GM23338 (cell line): ENCODE measurements at regions not wholly inside any gene's neighbourhood (a gene's known extent, or its start where the extent isn't known, plus 50 kb on each side); places are given as distances from the start of the nearest gene placed in this dataset.
"Not testable (repeated sequence)": the region's sequence is repeated elsewhere in the genome, so short reads cannot be mapped to it uniquely, and the experiment has no call there.

ENCODE experiments used
- ATAC-seq: fragments of 200-7000 bp; cut with Tn5 transposase; 3 replicates; pipeline ENCODE4 v1.9.1; 2020
- DNase-seq: peaks from one replicate; pipeline ENCODE4 v3.0.0-alpha.2; 2015; ENCODE audit warnings: low spot score
- H2AFZ ChIP-seq: fragments of 200-600 bp; sonication (generic); 2 replicates; pipeline ENCODE4 v1.8.0; 2016; ENCODE audit warnings: antibody characterized with exemption, mild to moderate bottlenecking, moderate library complexity
- H3F3A ChIP-seq: fragments of 200-600 bp; sonication (generic); replicated peaks from 2 replicates; pipeline ENCODE4 v1.8.0; 2017; ENCODE audit warnings: antibody characterized with exemption, mixed run types, low read depth
- H3K27ac ChIP-seq: fragments of 200-600 bp; sonication (generic); 2 replicates; pipeline ENCODE4 v1.6.1; 2016; ENCODE audit warnings: low read depth
- H3K27me3 ChIP-seq: fragments of 200-600 bp; sonication (generic); 2 replicates; pipeline ENCODE4 v1.8.0; 2016; ENCODE audit warnings: mild to moderate bottlenecking, mixed run types, moderate library complexity; ENCODE audit not compliant: insufficient read depth
- H3K36me3 ChIP-seq: fragments of 200-600 bp; sonication (generic); 2 replicates; pipeline ENCODE4 v1.8.0; 2016; ENCODE audit warnings: mild to moderate bottlenecking; ENCODE audit not compliant: insufficient read depth
- H3K4me1 ChIP-seq: fragments of 200-600 bp; sonication (generic); 2 replicates; pipeline ENCODE4 v1.8.0; 2016; ENCODE audit warnings: mild to moderate bottlenecking, moderate library complexity; ENCODE audit not compliant: insufficient read depth
- H3K4me2 ChIP-seq: fragments of 200-600 bp; sonication (generic); 2 replicates; pipeline ENCODE4 v1.7.1; 2017; ENCODE audit warnings: mixed run types
- H3K4me3 ChIP-seq: fragments of 200-600 bp; sonication (generic); 2 replicates; pipeline ENCODE4 v1.6.1; 2016; ENCODE audit warnings: mixed run types
- H3K79me2 ChIP-seq: fragments of 200-600 bp; sonication (generic); replicated peaks from 2 replicates; pipeline ENCODE4 v1.8.0; 2017; ENCODE audit warnings: mild to moderate bottlenecking; ENCODE audit not compliant: insufficient read depth
- H3K9me2 ChIP-seq: fragments of 200-600 bp; sonication (generic); 2 replicates; pipeline ENCODE4 v1.8.0; 2017; ENCODE audit not compliant: insufficient read depth
- H4K20me1 ChIP-seq: fragments of 200-600 bp; sonication (generic); replicated peaks from 2 replicates; pipeline ENCODE4 v1.8.0; 2017; ENCODE audit warnings: mild to moderate bottlenecking; ENCODE audit not compliant: insufficient read depth
- H3K27ac Mint-ChIP-seq: 2 replicates; pipeline ENCODE4 v1.8.0; 2020; ENCODE audit warnings: inconsistent platforms, mild to moderate bottlenecking, moderate library complexity, mixed read lengths
- H3K27me3 Mint-ChIP-seq: 3 replicates; pipeline ENCODE4 v1.8.0; 2022; ENCODE audit warnings: low read depth, mild to moderate bottlenecking, moderate library complexity, mixed read lengths, inconsistent platforms; ENCODE audit not compliant: insufficient read depth, poor library complexity
- H3K36me3 Mint-ChIP-seq: 3 replicates; pipeline ENCODE4 v1.8.0; 2021; ENCODE audit warnings: low read depth, mild to moderate bottlenecking, inconsistent platforms, moderate library complexity, mixed read lengths
- H3K4me1 Mint-ChIP-seq: 3 replicates; pipeline ENCODE4 v1.8.0; 2020; ENCODE audit warnings: mild to moderate bottlenecking, inconsistent platforms, mixed read lengths
- H3K4me3 Mint-ChIP-seq: 3 replicates; pipeline ENCODE4 v1.8.0; 2021; ENCODE audit warnings: moderate library complexity, mild to moderate bottlenecking, inconsistent platforms, mixed read lengths
- H3K9me3 Mint-ChIP-seq: 3 replicates; pipeline ENCODE4 v1.8.0; 2020; ENCODE audit warnings: moderate library complexity, mild to moderate bottlenecking, inconsistent platforms, mixed read lengths
- CREB1 ChIP-seq: fragments of 250-450 bp; sonication (Bioruptor Pico); IDR thresholded peaks from 2 replicates; pipeline ENCODE4 v1.5.0; 2020; ENCODE audit warnings: low read depth, mild to moderate bottlenecking, moderate library complexity
- EZH2 ChIP-seq: fragments of 200-600 bp; sonication (generic); IDR thresholded peaks from one replicate; pipeline ENCODE4 v1.8.0; 2017; ENCODE audit warnings: antibody characterized with exemption, mild to moderate bottlenecking, low read depth; ENCODE audit not compliant: unreplicated experiment
- JUNB ChIP-seq: IDR thresholded peaks from one replicate; pipeline ENCODE4 v1.6.1; 2016; ENCODE audit warnings: antibody characterized with exemption; ENCODE audit not compliant: unreplicated experiment
- NANOG ChIP-seq: IDR thresholded peaks from 2 replicates; pipeline ENCODE4 v1.6.1; 2016; ENCODE audit warnings: antibody characterized with exemption, borderline replicate concordance
- POLR2AphosphoS5 ChIP-seq: IDR thresholded peaks from 2 replicates; pipeline ENCODE4 v1.6.1; 2016; ENCODE audit warnings: antibody characterized with exemption, low read depth
- STAT1 ChIP-seq: IDR thresholded peaks from one replicate; pipeline ENCODE4 v1.6.1; 2016; ENCODE audit warnings: antibody characterized with exemption; ENCODE audit not compliant: unreplicated experiment
- ZNF331 ChIP-seq: fragments of 250-450 bp; sonication (Bioruptor Pico); IDR thresholded peaks from 2 replicates; pipeline ENCODE4 v1.5.0; 2020; ENCODE audit warnings: low read depth, mild to moderate bottlenecking, moderate library complexity
- ZNF462 ChIP-seq: fragments of 250-450 bp; sonication (Bioruptor Pico); IDR thresholded peaks from 2 replicates; pipeline ENCODE4 v1.5.0; 2020; ENCODE audit warnings: mild to moderate bottlenecking, moderate library complexity
- TF ChIP-seq, protein P1 (sequence below), 2 experiments: fragments of 200-600 bp in 1 of 2; sonication (generic) in 1 of 2; conservative IDR thresholded peaks; 2 replicates each; pipeline versions ENCODE4 v1.5.1 to v1.6.1; 2016 to 2017; ENCODE audit warnings: antibody characterized with exemption in 2 of 2, low read depth in 2 of 2, mild to moderate bottlenecking in 2 of 2, moderate library complexity in 1 of 2
- TF ChIP-seq, protein P2 (sequence below): IDR thresholded peaks from 2 replicates; pipeline ENCODE4 v1.6.1; 2016; ENCODE audit warnings: antibody characterized with exemption

DNA sequence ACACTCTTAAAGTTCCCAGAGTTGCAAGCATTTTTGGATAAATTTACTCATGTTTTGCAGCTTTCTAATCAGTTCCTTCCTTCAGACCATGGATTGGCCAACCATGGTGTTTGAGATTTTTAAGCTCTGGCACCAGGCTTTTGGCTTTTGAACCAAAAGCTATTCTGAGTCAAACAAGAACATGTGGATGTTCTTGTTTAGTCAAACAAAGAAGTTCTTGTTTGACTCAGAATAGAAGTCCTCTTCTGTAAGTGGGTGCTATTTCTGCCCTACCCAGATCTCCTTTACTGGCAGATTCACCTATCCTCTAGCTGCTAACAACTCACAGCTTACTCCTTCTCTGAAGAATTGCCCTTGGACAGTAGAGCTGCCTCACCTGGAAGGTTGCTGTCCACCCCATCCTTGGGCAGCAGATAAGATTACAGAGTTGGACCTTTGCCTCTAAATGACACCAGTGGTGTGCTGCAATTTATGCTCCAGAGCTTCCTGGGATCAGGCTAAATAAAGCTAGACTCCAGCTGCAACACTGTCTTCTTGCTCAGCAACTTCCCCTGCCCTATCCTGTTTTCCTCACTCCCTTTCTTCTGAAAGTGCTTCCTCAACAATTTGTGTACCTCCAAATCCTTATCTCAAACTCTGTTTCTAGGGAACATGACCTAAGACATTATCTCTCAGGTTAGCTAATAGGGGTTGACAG, 65.6 kb downstream of the COL6A6 start:
- Mint-ChIP-seq H3K9me3 (no peaks in the 10 kb centered on the region), H3K36me3 (no peaks in the 10 kb centered on the region), H3K27ac (no peak overlapping the region), H3K4me3 (no peak overlapping the region), H3K27me3 (no peaks in the 10 kb centered on the region), H3K4me1 (no peaks in the 10 kb centered on the region)
- Histone ChIP-seq H3K36me3 (no peaks in the 10 kb centered on the region), H3K79me2 (no peaks in the 10 kb centered on the region), H3K27me3 (no peaks in the 10 kb centered on the region), H3K4me2 (no peak overlapping the region), H2AFZ (no peak overlapping the region), H3F3A (no peaks in the 10 kb centered on the region), H3K27ac (no peak overlapping the region), H3K9me2 (0 out of 2 replicates have a peak, but pooled peaks cover 4% of the 10 kb centered on the region), H3K4me3 (no peak overlapping the region), H3K4me1 (no peaks in the 10 kb centered on the region), H4K20me1 (no peaks in the 10 kb centered on the region)
- no peak for ATAC-seq
- no peak for TF ChIP-seq STAT1
- TF ChIP-seq, protein P1, sequence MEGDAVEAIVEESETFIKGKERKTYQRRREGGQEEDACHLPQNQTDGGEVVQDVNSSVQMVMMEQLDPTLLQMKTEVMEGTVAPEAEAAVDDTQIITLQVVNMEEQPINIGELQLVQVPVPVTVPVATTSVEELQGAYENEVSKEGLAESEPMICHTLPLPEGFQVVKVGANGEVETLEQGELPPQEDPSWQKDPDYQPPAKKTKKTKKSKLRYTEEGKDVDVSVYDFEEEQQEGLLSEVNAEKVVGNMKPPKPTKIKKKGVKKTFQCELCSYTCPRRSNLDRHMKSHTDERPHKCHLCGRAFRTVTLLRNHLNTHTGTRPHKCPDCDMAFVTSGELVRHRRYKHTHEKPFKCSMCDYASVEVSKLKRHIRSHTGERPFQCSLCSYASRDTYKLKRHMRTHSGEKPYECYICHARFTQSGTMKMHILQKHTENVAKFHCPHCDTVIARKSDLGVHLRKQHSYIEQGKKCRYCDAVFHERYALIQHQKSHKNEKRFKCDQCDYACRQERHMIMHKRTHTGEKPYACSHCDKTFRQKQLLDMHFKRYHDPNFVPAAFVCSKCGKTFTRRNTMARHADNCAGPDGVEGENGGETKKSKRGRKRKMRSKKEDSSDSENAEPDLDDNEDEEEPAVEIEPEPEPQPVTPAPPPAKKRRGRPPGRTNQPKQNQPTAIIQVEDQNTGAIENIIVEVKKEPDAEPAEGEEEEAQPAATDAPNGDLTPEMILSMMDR (conservative IDR thresholded peaks at IDR 0.05; ENCODE audit: low read depth in 2 of 2) = no peak
- TF ChIP-seq, protein P2, sequence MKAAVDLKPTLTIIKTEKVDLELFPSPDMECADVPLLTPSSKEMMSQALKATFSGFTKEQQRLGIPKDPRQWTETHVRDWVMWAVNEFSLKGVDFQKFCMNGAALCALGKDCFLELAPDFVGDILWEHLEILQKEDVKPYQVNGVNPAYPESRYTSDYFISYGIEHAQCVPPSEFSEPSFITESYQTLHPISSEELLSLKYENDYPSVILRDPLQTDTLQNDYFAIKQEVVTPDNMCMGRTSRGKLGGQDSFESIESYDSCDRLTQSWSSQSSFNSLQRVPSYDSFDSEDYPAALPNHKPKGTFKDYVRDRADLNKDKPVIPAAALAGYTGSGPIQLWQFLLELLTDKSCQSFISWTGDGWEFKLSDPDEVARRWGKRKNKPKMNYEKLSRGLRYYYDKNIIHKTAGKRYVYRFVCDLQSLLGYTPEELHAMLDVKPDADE = no peak
- TF ChIP-seq EZH2 = no peak
- TF ChIP-seq CREB1 = no peak
- no peak for TF ChIP-seq ZNF462
- no peak for TF ChIP-seq ZNF331 (CRISPR knock-in tag)
- TF ChIP-seq NANOG = no peak
- no peak for TF ChIP-seq JUNB
- no peak for TF ChIP-seq POLR2AphosphoS5
- DNase-seq = no peak

DNA sequence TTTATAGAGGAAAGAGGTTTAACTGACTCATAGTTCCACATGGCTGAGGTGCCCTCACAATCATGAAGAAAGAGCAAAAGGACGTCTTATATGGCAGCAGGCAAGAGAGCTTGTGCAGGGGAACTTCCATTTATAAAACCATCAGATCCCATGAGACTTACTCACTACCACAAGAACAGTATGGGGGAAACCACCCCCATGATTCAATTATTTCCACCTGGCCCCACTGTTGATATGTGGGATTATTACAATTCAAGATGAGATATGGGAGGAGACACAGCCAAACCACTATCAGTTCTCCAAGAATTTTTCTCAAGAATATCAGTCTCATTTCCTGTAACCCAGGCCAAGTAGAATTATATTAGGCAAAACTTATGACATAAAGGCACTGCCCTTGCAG, 77.8 kb downstream of the COL6A6 start:
- not testable (repeated sequence) for H3K4me3 Mint-ChIP-seq, H3K27ac Mint-ChIP-seq, H2AFZ ChIP-seq, H3K36me3 ChIP-seq, H3K27me3 ChIP-seq, H3F3A ChIP-seq, ATAC-seq, H3K79me2 ChIP-seq, H3K4me1 Mint-ChIP-seq, H3K27me3 Mint-ChIP-seq, H3K36me3 Mint-ChIP-seq, H3K4me3 ChIP-seq, H3K9me3 Mint-ChIP-seq, H3K4me1 ChIP-seq, H3K4me2 ChIP-seq, H4K20me1 ChIP-seq, H3K9me2 ChIP-seq, H3K27ac ChIP-seq, DNase-seq
